Astrocyte (in vitro differentiated cells and primary cell): ENCODE measurements at regions not wholly inside any gene's neighbourhood (a gene's known extent, or its start where the extent isn't known, plus 50 kb on each side); places are given as distances from the start of the nearest gene placed in this dataset.

Source experiments
- DNase-seq: peaks from one replicate; pipeline ENCODE4 v3.0.0-alpha.2; 2010; ENCODE audit warnings: low read depth
- FAIRE-seq: peaks from 2 replicates; lab custom pipeline; 2011; peaks lifted over from hg19 to GRCh38; lab: Jason Lieb, UNC
- H2AFZ ChIP-seq: 2 replicates; pipeline ENCODE4 v1.6.0; 2012; ENCODE audit warnings: low read depth, low read length, inconsistent platforms
- H3K27ac ChIP-seq: 2 replicates; pipeline ENCODE4 v1.5.1; 2011; ENCODE audit warnings: low read depth, low read length, inconsistent platforms
- H3K27me3 ChIP-seq: 2 replicates; pipeline ENCODE4 v1.6.0; 2011; ENCODE audit warnings: low read length, inconsistent platforms; ENCODE audit not compliant: insufficient read depth
- H3K36me3 ChIP-seq: 2 replicates; pipeline ENCODE4 v1.5.1; 2011; ENCODE audit warnings: low read length, inconsistent platforms; ENCODE audit not compliant: insufficient read depth
- H3K4me1 ChIP-seq: 2 replicates; pipeline ENCODE4 v1.5.1; 2011; ENCODE audit warnings: low read length, inconsistent platforms; ENCODE audit not compliant: insufficient read depth
- H3K4me2 ChIP-seq: 2 replicates; pipeline ENCODE4 v1.6.0; 2012; ENCODE audit warnings: low read length, inconsistent platforms
- H3K4me3 ChIP-seq: 2 replicates; pipeline ENCODE4 v1.5.1; 2011; ENCODE audit warnings: low read depth, mild to moderate bottlenecking, low read length, inconsistent platforms; ENCODE audit not compliant: insufficient read depth
- H3K79me2 ChIP-seq: 2 replicates; pipeline ENCODE4 v1.6.0; 2012; ENCODE audit warnings: mild to moderate bottlenecking, low read length, inconsistent platforms; ENCODE audit not compliant: insufficient read depth
- H3K9ac ChIP-seq: 2 replicates; pipeline ENCODE4 v1.6.0; 2012; ENCODE audit warnings: mild to moderate bottlenecking, low read length, inconsistent platforms
- H3K9me3 ChIP-seq: 2 replicates; pipeline ENCODE4 v1.5.1; 2012; ENCODE audit warnings: low read depth, mild to moderate bottlenecking, low read length, inconsistent platforms; ENCODE audit not compliant: insufficient read depth
- H4K20me1 ChIP-seq: 2 replicates; pipeline ENCODE4 v1.6.0; 2012; ENCODE audit warnings: low read length, inconsistent platforms; ENCODE audit not compliant: insufficient read depth
- H3K27ac Mint-ChIP-seq: one replicate; pipeline ENCODE4 v1.8.0; 2021; ENCODE audit warnings: mild to moderate bottlenecking, mixed read lengths; ENCODE audit not compliant: unreplicated experiment
- H3K27me3 Mint-ChIP-seq: one replicate; pipeline ENCODE4 v1.8.0; 2021; ENCODE audit warnings: low read depth, mixed read lengths; ENCODE audit not compliant: unreplicated experiment
- H3K36me3 Mint-ChIP-seq: one replicate; pipeline ENCODE4 v1.8.0; 2021; ENCODE audit warnings: low read depth, mixed read lengths; ENCODE audit not compliant: unreplicated experiment
- H3K4me1 Mint-ChIP-seq: one replicate; pipeline ENCODE4 v1.8.0; 2021; ENCODE audit warnings: low read depth, mixed read lengths; ENCODE audit not compliant: unreplicated experiment
- H3K4me3 Mint-ChIP-seq: one replicate; pipeline ENCODE4 v1.8.0; 2021; ENCODE audit warnings: mild to moderate bottlenecking, moderate library complexity, mixed read lengths; ENCODE audit not compliant: unreplicated experiment
- H3K9me3 Mint-ChIP-seq: one replicate; pipeline ENCODE4 v1.8.0; 2021; ENCODE audit warnings: mild to moderate bottlenecking, mixed read lengths; ENCODE audit not compliant: unreplicated experiment
- CTCF ChIP-seq: IDR thresholded peaks from 2 replicates; pipeline ENCODE4 v1.5.1; 2011; ENCODE audit warnings: low read depth, mild to moderate bottlenecking, inconsistent platforms, low read length, moderate library complexity; ENCODE audit not compliant: insufficient read depth
- EZH2 ChIP-seq: IDR thresholded peaks from 2 replicates; pipeline ENCODE4 v1.6.1; 2012; ENCODE audit warnings: mild to moderate bottlenecking, low read length, inconsistent platforms; ENCODE audit not compliant: insufficient read depth

- Histone ChIP-seq H3K79me2 (no peaks in the 10 kb centered on the region), H4K20me1 (no peaks in the 10 kb centered on the region), H3K9me3 (no peaks in the 10 kb centered on the region), H3K36me3 (no peaks in the 10 kb centered on the region), H3K4me2 (no peak overlapping the region), H3K27ac (no peak overlapping the region), H3K27me3 (no peaks in the 10 kb centered on the region), H2AFZ (no peak overlapping the region), H3K4me1 (no peaks in the 10 kb centered on the region), H3K9ac (no peak overlapping the region), H3K4me3 (no peak overlapping the region)
- no peak for DNase-seq
- no peak overlapping the region for H3K4me3 Mint-ChIP-seq
- H3K4me1 Mint-ChIP-seq = no peaks in the 10 kb centered on the region
- no peak overlapping the region for H3K27ac Mint-ChIP-seq
- H3K27me3 Mint-ChIP-seq = no peaks in the 10 kb centered on the region
- TF ChIP-seq EZH2 (no peak), CTCF (no peak)
- no peak for FAIRE-seq
- no peaks in the 10 kb centered on the region for H3K36me3 Mint-ChIP-seq
- H3K9me3 Mint-ChIP-seq = no peaks in the 10 kb centered on the region
Measured at GRCh38 chr12:98162906-98163678, 352.3 kb upstream of the TMPO start.

GRCh38 chr12:98172304-98172703 is 343.1 kb upstream of the TMPO start:
- Histone ChIP-seq H3K27me3 (no peaks in the 10 kb centered on the region), H2AFZ (no peak overlapping the region), H3K4me1 (no peaks in the 10 kb centered on the region), H3K4me2 (no peak overlapping the region), H3K36me3 (no peaks in the 10 kb centered on the region), H3K9me3 (no peaks in the 10 kb centered on the region), H3K4me3 (no peak overlapping the region), H3K9ac (no peak overlapping the region), H3K27ac (no peak overlapping the region), H4K20me1 (no peaks in the 10 kb centered on the region), H3K79me2 (no peaks in the 10 kb centered on the region)
- H3K27ac Mint-ChIP-seq = no peak overlapping the region
- FAIRE-seq = no peak
- peaks cover 5% of the 10 kb centered on the region for H3K9me3 Mint-ChIP-seq
- no peak for DNase-seq
- H3K27me3 Mint-ChIP-seq = peaks cover 4% of the 10 kb centered on the region
- H3K4me3 Mint-ChIP-seq = no peak overlapping the region
- no peaks in the 10 kb centered on the region for H3K36me3 Mint-ChIP-seq
- TF ChIP-seq CTCF (no peak), EZH2 (no peak)
- H3K4me1 Mint-ChIP-seq = no peaks in the 10 kb centered on the region

- Histone ChIP-seq H3K9me3 (no peaks in the 10 kb centered on the region), H3K9ac (no peak overlapping the region), H4K20me1 (no peaks in the 10 kb centered on the region), H3K4me1 (no peaks in the 10 kb centered on the region), H3K4me2 (no peak overlapping the region), H3K36me3 (no peaks in the 10 kb centered on the region), H3K4me3 (no peak overlapping the region), H3K27me3 (no peaks in the 10 kb centered on the region), H3K27ac (no peak overlapping the region), H3K79me2 (no peaks in the 10 kb centered on the region), H2AFZ (no peak overlapping the region)
- no peaks in the 10 kb centered on the region for H3K36me3 Mint-ChIP-seq
- no peak overlapping the region for H3K27ac Mint-ChIP-seq
- H3K4me1 Mint-ChIP-seq = no peaks in the 10 kb centered on the region
- FAIRE-seq (no peak), DNase-seq (no peak)
- TF ChIP-seq CTCF = no peak
- TF ChIP-seq EZH2 = no peak
- no peak overlapping the region for H3K4me3 Mint-ChIP-seq
- peaks cover 5% of the 10 kb centered on the region for H3K9me3 Mint-ChIP-seq
- peaks cover 4% of the 10 kb centered on the region for H3K27me3 Mint-ChIP-seq
Measured at GRCh38 chr12:98172801-98173200, 342.6 kb upstream of the TMPO start.
